ENCODE measurements at regions not wholly inside any gene's neighbourhood (a gene's known extent, or its start where the extent isn't known, plus 50 kb on each side); places are given as distances from the start of the nearest gene placed in this dataset.

DNA sequence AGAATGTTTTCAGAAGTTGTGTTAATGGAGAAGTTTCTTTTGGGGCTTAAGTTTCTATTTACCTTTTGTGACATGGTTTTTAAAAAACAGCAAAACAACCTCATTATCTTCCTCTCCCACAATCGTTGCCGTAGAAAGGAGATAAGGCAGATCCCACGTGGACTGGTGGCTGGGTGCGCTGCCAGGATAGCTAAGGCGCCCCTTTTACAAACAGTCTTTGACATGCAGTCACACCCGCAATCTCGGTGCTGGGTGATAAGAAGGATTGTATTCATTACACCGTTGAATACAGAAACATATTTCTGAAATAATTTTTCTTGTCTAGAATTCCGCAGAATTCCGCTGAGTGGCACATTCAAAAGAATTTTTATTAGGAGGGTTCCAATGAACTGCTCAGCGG, 271.1 kb downstream of the UQCRFS1 start:
- TF ChIP-seq CTCF (IDR thresholded peaks at IDR 0.05) = no peak
- TF ChIP-seq POLR2A (IDR thresholded peaks at IDR 0.05) = no peak
